Osteoblast (primary cell): ENCODE measurements at regions not wholly inside any gene's neighbourhood (a gene's known extent, or its start where the extent isn't known, plus 50 kb on each side); places are given as distances from the start of the nearest gene placed in this dataset.

Experiments
- DNase-seq: peaks from one replicate; pipeline ENCODE4 v3.0.0; 2011; ENCODE audit warnings: low spot score, mixed read lengths; ENCODE audit not compliant: insufficient read length; ENCODE audit errors: missing footprints
- H2AFZ ChIP-seq: 2 replicates; pipeline ENCODE4 v1.6.0; 2011; ENCODE audit warnings: mild to moderate bottlenecking, low read length
- H3K27ac ChIP-seq: 2 replicates; pipeline ENCODE4 v1.5.1; 2011; ENCODE audit warnings: mild to moderate bottlenecking, low read depth, low read length, moderate library complexity
- H3K27me3 ChIP-seq: 2 replicates; pipeline ENCODE4 v1.6.0; 2012; ENCODE audit warnings: mild to moderate bottlenecking, control low read depth, inconsistent platforms, low read length, moderate library complexity; ENCODE audit not compliant: insufficient read depth
- H3K36me3 ChIP-seq: 2 replicates; pipeline ENCODE4 v1.5.1; 2011; ENCODE audit warnings: mild to moderate bottlenecking, low read length, control low read depth, moderate library complexity; ENCODE audit not compliant: insufficient read depth
- H3K4me1 ChIP-seq: 2 replicates; pipeline ENCODE4 v1.5.1; 2011; ENCODE audit warnings: mild to moderate bottlenecking, low read length, control low read depth, moderate library complexity; ENCODE audit not compliant: insufficient read depth
- H3K4me2 ChIP-seq: 2 replicates; pipeline ENCODE4 v1.6.0; 2011; ENCODE audit warnings: mild to moderate bottlenecking, low read length; ENCODE audit not compliant: insufficient read depth
- H3K4me3 ChIP-seq: fragments of 200-600 bp; sonication (generic); 3 replicates; pipeline ENCODE4 v1.5.1; 2012; ENCODE audit warnings: mild to moderate bottlenecking, low read length, inconsistent platforms; ENCODE audit not compliant: insufficient read depth
- H3K79me2 ChIP-seq: 2 replicates; pipeline ENCODE4 v1.6.0; 2012; ENCODE audit warnings: mild to moderate bottlenecking, low read length, control low read depth, inconsistent platforms; ENCODE audit not compliant: insufficient read depth
- H3K9me3 ChIP-seq: 2 replicates; pipeline ENCODE4 v1.5.1; 2011; ENCODE audit warnings: low read depth, low read length, control low read depth
- H4K20me1 ChIP-seq: 2 replicates; pipeline ENCODE4 v1.6.0; 2012; ENCODE audit warnings: mild to moderate bottlenecking, low read length, control low read depth; ENCODE audit not compliant: insufficient read depth
- TF ChIP-seq, protein P1 (sequence below): IDR thresholded peaks from 2 replicates; pipeline ENCODE4 v1.5.1; 2011; ENCODE audit warnings: mild to moderate bottlenecking, low read depth, low read length, moderate library complexity; ENCODE audit errors: extremely low read depth

DNA sequence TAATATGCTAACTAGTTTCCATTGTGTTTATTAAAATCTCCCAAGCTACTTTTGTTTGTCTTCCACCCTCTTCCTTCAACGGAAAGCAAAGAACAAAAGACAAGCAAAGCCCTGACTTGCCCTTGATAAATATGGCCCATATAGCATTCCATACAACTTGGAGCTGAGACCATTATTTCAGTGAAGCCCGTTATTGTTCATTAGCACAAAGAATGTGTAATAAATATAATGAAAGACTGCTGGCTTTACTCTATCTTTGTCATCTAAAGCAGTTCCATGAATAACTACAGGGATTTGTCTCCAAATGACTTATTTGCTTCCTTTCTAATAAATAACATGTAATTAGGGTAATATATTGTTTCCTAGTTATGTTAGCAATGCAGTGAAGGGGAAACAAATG lies 270.7 kb upstream of the TLE4 start:
- no peak overlapping the region for H3K4me3 ChIP-seq
- TF ChIP-seq, protein P1, sequence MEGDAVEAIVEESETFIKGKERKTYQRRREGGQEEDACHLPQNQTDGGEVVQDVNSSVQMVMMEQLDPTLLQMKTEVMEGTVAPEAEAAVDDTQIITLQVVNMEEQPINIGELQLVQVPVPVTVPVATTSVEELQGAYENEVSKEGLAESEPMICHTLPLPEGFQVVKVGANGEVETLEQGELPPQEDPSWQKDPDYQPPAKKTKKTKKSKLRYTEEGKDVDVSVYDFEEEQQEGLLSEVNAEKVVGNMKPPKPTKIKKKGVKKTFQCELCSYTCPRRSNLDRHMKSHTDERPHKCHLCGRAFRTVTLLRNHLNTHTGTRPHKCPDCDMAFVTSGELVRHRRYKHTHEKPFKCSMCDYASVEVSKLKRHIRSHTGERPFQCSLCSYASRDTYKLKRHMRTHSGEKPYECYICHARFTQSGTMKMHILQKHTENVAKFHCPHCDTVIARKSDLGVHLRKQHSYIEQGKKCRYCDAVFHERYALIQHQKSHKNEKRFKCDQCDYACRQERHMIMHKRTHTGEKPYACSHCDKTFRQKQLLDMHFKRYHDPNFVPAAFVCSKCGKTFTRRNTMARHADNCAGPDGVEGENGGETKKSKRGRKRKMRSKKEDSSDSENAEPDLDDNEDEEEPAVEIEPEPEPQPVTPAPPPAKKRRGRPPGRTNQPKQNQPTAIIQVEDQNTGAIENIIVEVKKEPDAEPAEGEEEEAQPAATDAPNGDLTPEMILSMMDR, result no peak
- no peaks in the 10 kb centered on the region for H4K20me1 ChIP-seq
- H3K79me2 ChIP-seq, result no peaks in the 10 kb centered on the region
- no peaks in the 10 kb centered on the region for H3K36me3 ChIP-seq
- DNase-seq, result no peak
- peaks cover 10% of the 10 kb centered on the region for H3K27me3 ChIP-seq
- no peak overlapping the region for H3K4me2 ChIP-seq
- no peak overlapping the region for H3K27ac ChIP-seq
- H3K4me1 ChIP-seq, result no peaks in the 10 kb centered on the region
- H2AFZ ChIP-seq, result no peak overlapping the region
- no peaks in the 10 kb centered on the region for H3K9me3 ChIP-seq

DNA sequence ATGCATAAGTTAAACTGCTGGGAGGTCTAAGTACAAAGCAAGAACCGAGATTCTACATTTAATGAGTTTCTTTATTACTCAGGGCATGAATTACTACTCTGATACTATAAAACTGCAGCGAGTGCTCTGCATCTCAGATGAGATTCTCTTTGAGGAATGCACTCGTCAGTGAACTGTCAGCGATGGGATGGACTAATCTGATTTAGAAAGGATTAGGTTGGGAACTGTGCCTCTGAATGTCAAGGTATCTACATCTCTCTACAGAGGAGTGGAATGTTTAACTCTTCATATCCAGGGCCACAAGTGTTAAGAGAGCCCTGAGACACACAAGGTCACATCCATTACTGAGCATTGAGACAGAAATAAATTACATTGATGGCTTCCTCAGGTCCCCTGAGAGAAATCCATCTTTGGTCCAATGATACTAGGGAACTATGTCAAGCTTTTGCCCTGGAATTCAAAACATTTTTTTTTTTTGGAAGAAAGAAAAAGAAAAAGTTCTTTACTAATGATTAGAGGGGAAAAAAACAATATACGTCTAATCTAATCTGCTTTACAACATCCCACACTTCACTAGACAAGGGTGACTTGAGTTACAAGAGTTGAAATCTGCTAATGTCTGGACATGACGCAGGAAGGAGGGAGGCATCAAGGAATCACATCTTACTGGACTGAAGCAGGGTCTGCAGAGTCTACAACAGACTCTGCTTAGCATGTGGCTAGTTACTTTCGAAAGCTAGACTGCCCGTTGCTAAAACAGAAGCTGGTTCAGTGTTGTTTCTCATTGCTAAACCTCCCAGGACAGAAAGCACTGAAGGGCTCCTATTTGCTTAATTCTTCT lies 270.0 kb upstream of the TLE4 start:
- DNase-seq, result no peak
- H3K4me2 ChIP-seq, result no peak overlapping the region
- H4K20me1 ChIP-seq, result no peaks in the 10 kb centered on the region
- TF ChIP-seq, protein P1, result no peak
- no peak overlapping the region for H3K27ac ChIP-seq
- H3K4me1 ChIP-seq, result no peaks in the 10 kb centered on the region
- no peaks in the 10 kb centered on the region for H3K9me3 ChIP-seq
- no peaks in the 10 kb centered on the region for H3K79me2 ChIP-seq
- H3K4me3 ChIP-seq, result no peak overlapping the region
- no peaks in the 10 kb centered on the region for H3K36me3 ChIP-seq
- peaks cover 10% of the 10 kb centered on the region for H3K27me3 ChIP-seq
- no peak overlapping the region for H2AFZ ChIP-seq

DNA sequence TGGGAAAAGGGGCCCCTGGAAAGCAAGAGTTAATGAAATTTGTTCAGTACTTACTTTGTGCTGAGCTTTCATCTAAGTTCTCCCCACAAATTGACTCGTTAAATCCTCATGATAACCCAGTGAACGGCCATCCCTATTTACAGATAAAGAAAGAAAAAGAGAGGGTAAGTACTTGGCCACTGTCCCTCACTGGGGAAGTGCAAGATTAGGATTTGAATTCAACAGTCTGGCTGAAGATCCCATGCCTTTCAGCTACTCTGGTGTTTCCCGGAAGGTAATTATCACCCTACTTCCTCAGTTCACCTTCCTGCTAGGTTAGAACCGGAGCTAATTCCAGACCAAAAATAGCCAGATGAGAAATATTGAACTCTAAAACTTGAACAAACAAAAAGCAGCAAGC lies 269.2 kb upstream of the TLE4 start:
- no peak overlapping the region for H3K4me2 ChIP-seq
- H4K20me1 ChIP-seq, result no peaks in the 10 kb centered on the region
- H3K4me1 ChIP-seq, result no peaks in the 10 kb centered on the region
- no peaks in the 10 kb centered on the region for H3K9me3 ChIP-seq
- H3K36me3 ChIP-seq, result no peaks in the 10 kb centered on the region
- no peak for DNase-seq
- H3K4me3 ChIP-seq, result no peak overlapping the region
- H3K79me2 ChIP-seq, result no peaks in the 10 kb centered on the region
- peaks cover 10% of the 10 kb centered on the region for H3K27me3 ChIP-seq
- no peak overlapping the region for H2AFZ ChIP-seq
- H3K27ac ChIP-seq, result no peak overlapping the region
- TF ChIP-seq, protein P1, result no peak

DNA sequence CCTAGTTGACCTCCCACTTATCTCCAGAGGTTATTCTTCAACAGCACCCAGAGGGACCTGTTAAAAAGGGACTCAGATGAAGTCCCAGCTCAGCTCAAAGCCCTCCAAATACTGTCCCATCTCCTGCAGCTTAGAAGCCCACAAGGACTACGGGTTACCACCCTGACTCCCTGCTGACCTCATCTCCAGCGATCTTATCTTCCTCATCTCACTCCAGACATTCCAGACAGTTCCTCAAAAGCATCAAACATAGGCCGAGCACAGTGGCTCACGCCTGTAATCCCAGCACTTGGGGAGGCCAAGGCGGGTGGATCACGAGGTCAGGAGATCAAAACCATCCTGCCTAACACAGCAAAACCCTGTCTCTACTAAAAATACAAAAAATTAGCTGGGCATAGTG lies 263.8 kb upstream of the TLE4 start:
- Histone ChIP-seq H3K27me3 (no peaks in the 10 kb centered on the region), H3K4me2 (no peak overlapping the region), H3K36me3 (no peaks in the 10 kb centered on the region), H3K9me3 (no peaks in the 10 kb centered on the region), H4K20me1 (no peaks in the 10 kb centered on the region), H3K4me3 (no peak overlapping the region), H3K4me1 (no peaks in the 10 kb centered on the region), H3K27ac (no peak overlapping the region), H2AFZ (no peak overlapping the region), H3K79me2 (no peaks in the 10 kb centered on the region)
- DNase-seq, result no peak
- TF ChIP-seq, protein P1, result no peak
